Activated CD4-positive, alpha-beta memory T cell treated with anti-CD3 and anti-CD28 coated beads, Interleukin-2, amount 10 ng/mL, durations not matched to agents 7 days and 5 days (primary cell): ENCODE measurements at regions not wholly inside any gene's neighbourhood (a gene's known extent, or its start where the extent isn't known, plus 50 kb on each side); places are given as distances from the start of the nearest gene placed in this dataset.

ENCODE experiments used
- CTCF ChIA-PET: fragments of 350-600 bp; sonication (Branson Sonifier 250); formaldehyde crosslinking; loops from one replicate; lab custom pipeline; 2021; ENCODE audit warnings: antibody characterized with exemption, inconsistent platforms; lab: Charles Lee
- POLR2A ChIA-PET: fragments of 350-600 bp; sonication (Branson Sonifier 250); formaldehyde crosslinking; loops from one replicate; lab custom pipeline; 2021; ENCODE audit warnings: antibody characterized with exemption; lab: Charles Lee
- DNase-seq: peaks from one replicate; pipeline ENCODE4 v3.0.0-alpha.2; 2020
- H3K27ac Mint-ChIP-seq: one replicate; pipeline ENCODE4 v1.8.0; 2021; ENCODE audit warnings: mild to moderate bottlenecking, mixed read lengths
- H3K27me3 Mint-ChIP-seq: one replicate; pipeline ENCODE4 v1.8.0; 2021; ENCODE audit warnings: mixed read lengths
- H3K36me3 Mint-ChIP-seq: one replicate; pipeline ENCODE4 v1.8.0; 2021; ENCODE audit warnings: low read depth, mixed read lengths
- H3K4me1 Mint-ChIP-seq: one replicate; pipeline ENCODE4 v1.8.0; 2021; ENCODE audit warnings: mixed read lengths
- H3K4me3 Mint-ChIP-seq: one replicate; pipeline ENCODE4 v1.8.0; 2021; ENCODE audit warnings: mild to moderate bottlenecking, mixed read lengths
- H3K9me3 Mint-ChIP-seq: one replicate; pipeline ENCODE4 v1.8.0; 2021; ENCODE audit warnings: mixed read lengths

DNA sequence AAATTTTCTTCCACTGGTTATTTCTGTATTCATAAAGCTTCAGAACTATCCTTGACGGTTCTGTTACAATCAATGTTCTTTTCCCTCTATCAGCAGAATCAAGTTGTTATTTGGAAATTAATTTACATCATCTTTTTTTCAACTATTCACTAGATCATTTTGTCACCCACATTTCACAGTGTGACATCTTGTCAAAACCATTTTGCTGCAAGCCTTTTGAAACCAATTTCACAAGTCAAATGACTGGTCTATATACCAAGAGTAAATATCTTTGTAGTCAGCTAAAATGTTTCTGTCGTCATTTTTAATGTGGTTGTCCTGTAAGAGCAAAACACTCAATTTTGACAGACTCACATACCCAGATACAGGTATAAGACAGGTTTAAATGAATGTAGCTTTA is 984.3 kb upstream of the TYRP1 start:
- no peak for DNase-seq
- Mint-ChIP-seq H3K36me3 (no peaks in the 10 kb centered on the region), H3K4me1 (no peaks in the 10 kb centered on the region), H3K9me3 (peaks cover 15% of the 10 kb centered on the region), H3K27ac (no peak overlapping the region), H3K4me3 (no peak overlapping the region), H3K27me3 (no peaks in the 10 kb centered on the region)
- CTCF ChIA-PET = no interaction called here
- POLR2A ChIA-PET = no interaction called here

DNA sequence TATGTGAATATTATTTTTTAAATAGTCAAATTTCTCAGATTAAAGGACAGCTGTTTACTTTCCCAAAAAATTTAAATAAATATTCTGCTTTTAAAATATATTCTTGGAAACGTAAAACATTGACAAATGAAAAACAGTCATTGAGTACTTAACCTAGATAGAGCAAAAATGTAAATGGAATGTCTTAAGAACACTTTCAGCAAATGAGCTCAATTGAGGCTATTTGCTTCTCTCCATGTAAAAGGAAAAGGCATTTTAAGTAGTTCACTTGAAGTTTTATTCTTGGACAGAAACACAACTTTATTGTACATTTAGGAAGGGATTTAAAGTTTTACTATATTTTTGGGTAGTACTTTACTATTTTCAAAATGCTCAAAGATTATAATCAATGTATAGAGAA is 983.6 kb upstream of the TYRP1 start:
- H3K4me3 Mint-ChIP-seq = no peak overlapping the region
- H3K27me3 Mint-ChIP-seq = no peaks in the 10 kb centered on the region
- H3K9me3 Mint-ChIP-seq = peaks cover 15% of the 10 kb centered on the region
- H3K27ac Mint-ChIP-seq = no peak overlapping the region
- ChIA-PET CTCF (no interaction called here), POLR2A (no interaction called here)
- H3K36me3 Mint-ChIP-seq = no peaks in the 10 kb centered on the region
- no peaks in the 10 kb centered on the region for H3K4me1 Mint-ChIP-seq
- DNase-seq = no peak

DNA sequence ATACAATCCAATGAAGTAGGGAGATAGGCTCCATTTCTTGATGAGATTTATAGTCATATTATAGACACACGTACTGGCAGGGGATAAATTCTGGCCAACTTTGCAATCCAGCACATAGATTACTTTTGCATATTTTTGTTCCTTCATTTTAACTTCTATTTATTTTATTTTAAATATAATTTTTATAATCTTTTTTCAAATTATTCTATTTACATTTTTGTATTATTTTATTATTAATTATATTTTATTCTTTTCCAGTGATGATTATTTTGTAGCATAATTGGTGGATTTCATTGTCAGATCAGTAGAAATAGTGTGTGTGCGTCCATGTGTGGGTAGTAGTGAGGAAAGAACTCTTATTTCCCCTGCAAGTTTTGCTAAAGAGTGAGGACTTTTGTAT is 980.1 kb upstream of the TYRP1 start:
- Mint-ChIP-seq H3K9me3 (peaks cover 9% of the 10 kb centered on the region), H3K36me3 (no peaks in the 10 kb centered on the region), H3K27me3 (no peaks in the 10 kb centered on the region), H3K4me3 (no peak overlapping the region), H3K27ac (no peak overlapping the region), H3K4me1 (no peaks in the 10 kb centered on the region)
- ChIA-PET CTCF (no interaction called here), POLR2A (no interaction called here)
- no peak for DNase-seq

GRCh38 chr9:11722957-11723356 is 970.2 kb upstream of the TYRP1 start:
- Mint-ChIP-seq H3K36me3 (no peaks in the 10 kb centered on the region), H3K4me3 (no peak overlapping the region), H3K4me1 (no peaks in the 10 kb centered on the region), H3K9me3 (peaks cover 29% of the 10 kb centered on the region), H3K27me3 (no peaks in the 10 kb centered on the region), H3K27ac (no peak overlapping the region)
- POLR2A ChIA-PET = no interaction called here
- DNase-seq = no peak
- CTCF ChIA-PET = no interaction called here

GRCh38 chr9:11726659-11727058 is 966.5 kb upstream of the TYRP1 start:
- ChIA-PET CTCF (no interaction called here), POLR2A (no interaction called here)
- peaks cover 27% of the 10 kb centered on the region for H3K9me3 Mint-ChIP-seq
- no peaks in the 10 kb centered on the region for H3K36me3 Mint-ChIP-seq
- no peak for DNase-seq
- no peaks in the 10 kb centered on the region for H3K27me3 Mint-ChIP-seq
- no peak overlapping the region for H3K27ac Mint-ChIP-seq
- H3K4me1 Mint-ChIP-seq = no peaks in the 10 kb centered on the region
- no peak overlapping the region for H3K4me3 Mint-ChIP-seq

- Mint-ChIP-seq H3K9me3 (peaks cover 14% of the 10 kb centered on the region), H3K27ac (no peak overlapping the region), H3K4me1 (no peaks in the 10 kb centered on the region), H3K4me3 (no peak overlapping the region), H3K36me3 (no peaks in the 10 kb centered on the region), H3K27me3 (no peaks in the 10 kb centered on the region)
- POLR2A ChIA-PET = no interaction called here
- CTCF ChIA-PET = no interaction called here
- DNase-seq = no peak
Measured at GRCh38 chr9:11735391-11735790, 957.8 kb upstream of the TYRP1 start.

GRCh38 chr9:11742471-11742870 is 950.7 kb upstream of the TYRP1 start:
- DNase-seq = no peak
- H3K27ac Mint-ChIP-seq = no peak overlapping the region
- ChIA-PET CTCF (no interaction called here), POLR2A (no interaction called here)
- H3K36me3 Mint-ChIP-seq = no peaks in the 10 kb centered on the region
- no peaks in the 10 kb centered on the region for H3K4me1 Mint-ChIP-seq
- H3K9me3 Mint-ChIP-seq = peaks cover 17% of the 10 kb centered on the region
- no peaks in the 10 kb centered on the region for H3K27me3 Mint-ChIP-seq
- no peak overlapping the region for H3K4me3 Mint-ChIP-seq

- peaks cover 14% of the 10 kb centered on the region for H3K9me3 Mint-ChIP-seq
- H3K4me3 Mint-ChIP-seq = no peak overlapping the region
- CTCF ChIA-PET = no interaction called here
- H3K27ac Mint-ChIP-seq = no peak overlapping the region
- no peaks in the 10 kb centered on the region for H3K27me3 Mint-ChIP-seq
- H3K36me3 Mint-ChIP-seq = no peaks in the 10 kb centered on the region
- no peaks in the 10 kb centered on the region for H3K4me1 Mint-ChIP-seq
- no peak for DNase-seq
- POLR2A ChIA-PET = no interaction called here
Measured at GRCh38 chr9:11743356-11743755, 949.8 kb upstream of the TYRP1 start.

DNA sequence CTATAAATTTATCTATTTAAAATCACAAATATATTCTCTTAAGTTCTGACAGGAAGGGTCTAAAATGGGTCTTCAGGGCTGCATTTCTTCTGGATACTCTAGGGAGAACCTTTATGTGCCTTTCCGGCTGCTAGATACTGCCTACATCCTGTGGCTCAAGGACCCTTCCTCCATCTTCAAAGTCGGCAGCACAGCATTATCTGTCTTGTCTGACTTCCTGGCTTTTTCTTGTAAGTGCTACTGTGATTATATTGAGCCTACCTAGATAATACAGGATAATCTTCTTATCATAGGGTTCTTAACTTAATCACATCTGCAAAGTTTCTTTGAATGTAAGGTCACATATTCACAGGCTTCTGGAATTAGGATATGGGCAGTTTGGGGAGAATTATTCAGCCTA is 943.8 kb upstream of the TYRP1 start:
- no peak overlapping the region for H3K4me3 Mint-ChIP-seq
- no peaks in the 10 kb centered on the region for H3K4me1 Mint-ChIP-seq
- POLR2A ChIA-PET = no interaction called here
- no peak for DNase-seq
- H3K27ac Mint-ChIP-seq = no peak overlapping the region
- H3K9me3 Mint-ChIP-seq = peaks cover 9% of the 10 kb centered on the region
- CTCF ChIA-PET = no interaction called here
- H3K27me3 Mint-ChIP-seq = no peaks in the 10 kb centered on the region
- H3K36me3 Mint-ChIP-seq = no peaks in the 10 kb centered on the region

DNA sequence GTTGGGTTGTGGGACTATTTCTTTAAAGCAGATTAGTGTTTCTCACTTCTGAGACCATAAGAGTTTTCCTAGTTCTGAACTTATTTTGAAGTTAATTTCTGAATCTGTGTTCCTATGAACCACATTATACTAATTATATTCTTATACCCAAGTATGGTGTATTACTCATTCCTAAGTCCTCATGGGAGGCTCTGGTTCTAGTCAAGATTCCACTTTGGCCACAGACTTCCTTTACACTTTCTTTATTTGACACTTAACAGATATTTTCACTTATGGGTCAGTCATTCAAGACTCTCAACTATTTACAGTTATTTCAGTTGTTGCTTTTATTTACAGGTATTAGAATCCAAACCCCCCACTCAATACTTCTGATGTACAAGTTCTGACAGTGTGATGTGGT is 937.2 kb upstream of the TYRP1 start:
- Mint-ChIP-seq H3K36me3 (no peaks in the 10 kb centered on the region), H3K27me3 (no peaks in the 10 kb centered on the region), H3K4me1 (no peaks in the 10 kb centered on the region), H3K4me3 (no peak overlapping the region), H3K27ac (no peak overlapping the region), H3K9me3 (peaks cover 8% of the 10 kb centered on the region)
- ChIA-PET CTCF (no interaction called here), POLR2A (no interaction called here)
- DNase-seq = no peak

DNA sequence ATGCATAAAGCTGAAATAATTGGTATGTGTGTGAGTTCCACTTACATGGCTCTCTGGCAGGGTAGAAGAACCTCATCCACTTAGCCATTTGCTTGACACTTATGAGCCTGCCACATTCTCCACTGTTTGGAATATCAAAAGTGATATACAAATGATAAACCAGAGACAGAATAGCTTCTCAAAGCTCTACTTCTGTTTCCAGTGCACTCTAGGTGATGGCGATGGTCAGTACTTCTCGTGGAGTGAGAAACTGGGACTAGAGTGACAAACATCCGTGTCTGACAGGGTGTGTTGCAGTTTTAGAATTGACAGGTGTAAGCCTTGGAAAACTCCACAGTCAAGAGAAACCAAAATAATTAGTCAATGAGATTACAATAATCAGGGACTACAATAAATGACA is 935.8 kb upstream of the TYRP1 start:
- DNase-seq = no peak
- H3K9me3 Mint-ChIP-seq = peaks cover 3% of the 10 kb centered on the region
- ChIA-PET CTCF (no interaction called here), POLR2A (no interaction called here)
- no peak overlapping the region for H3K4me3 Mint-ChIP-seq
- H3K27me3 Mint-ChIP-seq = no peaks in the 10 kb centered on the region
- no peaks in the 10 kb centered on the region for H3K4me1 Mint-ChIP-seq
- H3K27ac Mint-ChIP-seq = no peak overlapping the region
- H3K36me3 Mint-ChIP-seq = no peaks in the 10 kb centered on the region

DNA sequence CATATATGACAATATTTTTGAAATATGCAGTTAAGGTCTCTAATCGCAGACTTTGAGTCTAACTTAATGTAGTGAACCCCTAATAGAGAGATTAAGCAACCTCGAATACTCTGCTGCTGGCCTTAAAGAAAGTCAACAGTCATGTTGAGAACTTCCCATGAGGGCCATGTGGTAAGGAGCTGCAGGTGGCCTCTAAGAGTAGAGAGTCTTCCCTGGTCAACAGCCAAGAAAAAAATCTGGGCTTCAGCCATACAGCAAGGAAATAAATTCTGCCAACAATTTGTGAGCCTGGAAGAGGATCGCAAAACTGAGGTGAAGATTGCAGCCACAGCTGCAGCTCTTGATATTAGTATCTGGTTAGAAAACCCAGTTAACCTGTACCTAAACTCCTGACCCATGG is 935.2 kb upstream of the TYRP1 start:
- Mint-ChIP-seq H3K4me1 (no peaks in the 10 kb centered on the region), H3K27ac (no peak overlapping the region), H3K27me3 (no peaks in the 10 kb centered on the region), H3K36me3 (no peaks in the 10 kb centered on the region), H3K4me3 (no peak overlapping the region), H3K9me3 (peaks cover 3% of the 10 kb centered on the region)
- ChIA-PET CTCF (no interaction called here), POLR2A (no interaction called here)
- no peak for DNase-seq

DNA sequence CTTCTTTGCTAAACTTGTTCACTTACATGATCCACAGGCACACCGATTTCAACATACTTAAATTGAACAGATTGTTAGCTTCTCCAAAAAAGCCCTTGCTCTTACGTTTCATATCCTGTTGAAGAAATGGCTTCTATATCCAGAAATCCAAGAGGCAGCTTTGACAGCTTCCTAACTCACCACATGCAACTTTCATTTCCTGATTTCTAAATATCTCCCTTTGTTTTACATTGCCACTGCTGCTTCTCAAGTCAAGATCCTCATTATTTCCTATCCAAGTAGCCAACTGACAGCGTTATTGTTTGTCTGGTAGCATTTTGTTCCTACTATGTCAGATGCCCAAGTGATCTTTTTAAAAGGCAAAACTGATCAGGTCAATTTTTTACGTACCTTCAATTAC is 913.2 kb upstream of the TYRP1 start:
- Mint-ChIP-seq H3K4me3 (no peak overlapping the region), H3K9me3 (peaks cover 8% of the 10 kb centered on the region), H3K4me1 (no peaks in the 10 kb centered on the region), H3K27me3 (no peaks in the 10 kb centered on the region), H3K27ac (no peak overlapping the region), H3K36me3 (no peaks in the 10 kb centered on the region)
- ChIA-PET CTCF (no interaction called here), POLR2A (no interaction called here)
- DNase-seq = no peak

DNA sequence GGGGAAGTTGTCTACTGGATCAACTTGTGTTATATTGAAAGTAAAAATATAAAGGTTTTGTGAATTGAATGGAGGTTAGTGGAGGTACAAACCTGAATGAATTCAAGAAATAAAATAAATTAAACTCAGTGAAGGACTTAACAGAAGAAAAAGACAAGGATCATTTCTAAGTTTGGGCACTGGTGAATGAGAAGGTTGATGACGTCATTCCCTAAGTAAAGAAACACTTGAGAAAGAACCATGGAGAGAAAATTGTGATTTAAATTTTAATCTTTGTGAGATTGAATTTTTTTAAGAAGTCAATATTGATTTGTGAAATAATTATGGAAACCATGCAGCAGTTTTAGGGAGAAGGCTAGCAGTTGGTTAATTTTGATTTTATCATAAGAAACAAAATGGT is 900.3 kb upstream of the TYRP1 start:
- Mint-ChIP-seq H3K36me3 (no peaks in the 10 kb centered on the region), H3K4me1 (no peaks in the 10 kb centered on the region), H3K9me3 (peaks cover under 1% of the 10 kb centered on the region), H3K4me3 (no peak overlapping the region), H3K27ac (no peak overlapping the region), H3K27me3 (no peaks in the 10 kb centered on the region)
- ChIA-PET CTCF (no interaction called here), POLR2A (no interaction called here)
- no peak for DNase-seq

GRCh38 chr9:11794984-11795383 is 898.2 kb upstream of the TYRP1 start:
- POLR2A ChIA-PET = no interaction called here
- no peaks in the 10 kb centered on the region for H3K4me1 Mint-ChIP-seq
- H3K27ac Mint-ChIP-seq = no peak overlapping the region
- no peaks in the 10 kb centered on the region for H3K27me3 Mint-ChIP-seq
- CTCF ChIA-PET = no interaction called here
- H3K36me3 Mint-ChIP-seq = no peaks in the 10 kb centered on the region
- peaks cover 6% of the 10 kb centered on the region for H3K9me3 Mint-ChIP-seq
- no peak overlapping the region for H3K4me3 Mint-ChIP-seq
- DNase-seq = no peak
